IMR-90 (cell line): ENCODE measurements at regions not wholly inside any gene's neighbourhood (a gene's known extent, or its start where the extent isn't known, plus 50 kb on each side); places are given as distances from the start of the nearest gene placed in this dataset.

Experiments
- ATAC-seq: fragments of 200-7000 bp; cut with Tn5 transposase; 2 replicates; pipeline ENCODE4 v1.9.1; 2020; ENCODE audit warnings: low read depth, mild to moderate bottlenecking, moderate library complexity
- BruUV-seq: library from RNA; stranded (reverse); fragments of 400-500 nt; replicated peaks from 2 replicates; lab custom pipeline; 2021; lab: Mats Ljungman, UMichigan
- CTCF ChIA-PET: fragments of 300-600 bp; formaldehyde crosslinking; extraction: SDS; loops from one replicate; lab custom pipeline; 2021; ENCODE audit warnings: antibody characterized with exemption; lab: Yijun Ruan, JAX
- POLR2A ChIA-PET: fragments of 300-600 bp; sonication (Branson Sonifier 250); formaldehyde crosslinking; loops from one replicate; lab custom pipeline; 2022; ENCODE audit warnings: antibody characterized with exemption; ENCODE audit not compliant: unreplicated experiment; lab: Charles Lee
- DNase-seq: peaks from one replicate; pipeline ENCODE4 v3.0.0; 2013
- H2AFZ ChIP-seq: replicated peaks from 2 replicates; pipeline ENCODE3; 2013; ENCODE audit warnings: low read length, mild to moderate bottlenecking; ENCODE audit not compliant: poor library complexity
- H2AK5ac ChIP-seq: 2 replicates; pipeline ENCODE4 v1.6.1; 2013; ENCODE audit warnings: low read depth, low read length, inconsistent platforms
- H2AK9ac ChIP-seq: replicated peaks from 2 replicates; pipeline ENCODE3; 2013; ENCODE audit warnings: mild to moderate bottlenecking, low read depth, low read length, moderate library complexity; ENCODE audit not compliant: poor library complexity
- H2BK120ac ChIP-seq: 2 replicates; pipeline ENCODE4 v1.6.1; 2013; ENCODE audit warnings: low read depth, low read length, inconsistent platforms
- H2BK15ac ChIP-seq: 3 replicates; pipeline ENCODE4 v1.6.1; 2013; ENCODE audit warnings: low read depth, low read length, inconsistent platforms
- H2BK20ac ChIP-seq: 2 replicates; pipeline ENCODE4 v1.6.1; 2013; ENCODE audit warnings: low read depth, mild to moderate bottlenecking, inconsistent platforms, low read length, moderate library complexity
- H2BK5ac ChIP-seq: 2 replicates; pipeline ENCODE4 v1.6.1; 2013; ENCODE audit warnings: mild to moderate bottlenecking, low read depth, low read length, inconsistent platforms; ENCODE audit not compliant: poor library complexity, severe bottlenecking
- H3K14ac ChIP-seq: replicated peaks from 2 replicates; pipeline ENCODE4 v1.6.1; 2013; ENCODE audit warnings: low read depth, low read length, inconsistent platforms
- H3K18ac ChIP-seq: 2 replicates; pipeline ENCODE4 v1.6.1; 2013; ENCODE audit warnings: low read depth, low read length, control low read depth
- H3K23ac ChIP-seq: 2 replicates; pipeline ENCODE4 v1.6.1; 2013; ENCODE audit warnings: low read depth, low read length, inconsistent platforms
- H3K27ac ChIP-seq: 2 replicates; pipeline ENCODE4 v1.5.1; 2013; ENCODE audit warnings: mild to moderate bottlenecking, control low read depth, low read length; ENCODE audit not compliant: insufficient read depth
- H3K27me3 ChIP-seq: 2 replicates; pipeline ENCODE4 v1.6.1; 2013; ENCODE audit warnings: low read length; ENCODE audit not compliant: control insufficient read depth, insufficient read depth
- H3K36me3 ChIP-seq: 2 replicates; pipeline ENCODE4 v1.6.1; 2013; ENCODE audit warnings: low read length, mixed read lengths; ENCODE audit not compliant: control insufficient read depth, insufficient read depth
- H3K4ac ChIP-seq: 2 replicates; pipeline ENCODE4 v1.6.1; 2013; ENCODE audit warnings: low read depth, low read length, inconsistent platforms
- H3K4me1 ChIP-seq: 2 replicates; pipeline ENCODE4 v1.6.1; 2013; ENCODE audit warnings: low read length, mixed read lengths; ENCODE audit not compliant: control insufficient read depth, insufficient read depth
- H3K4me2 ChIP-seq: 2 replicates; pipeline ENCODE4 v1.6.1; 2013; ENCODE audit warnings: low read depth, mild to moderate bottlenecking, control low read depth, low read length, moderate library complexity
- H3K4me3 ChIP-seq: 2 replicates; pipeline ENCODE4 v1.5.1; 2013; ENCODE audit warnings: low read depth, mild to moderate bottlenecking, control low read depth, low read length, moderate library complexity; ENCODE audit not compliant: insufficient read depth
- H3K56ac ChIP-seq: 2 replicates; pipeline ENCODE4 v1.6.1; 2013; ENCODE audit warnings: low read length, inconsistent platforms; ENCODE audit not compliant: insufficient read depth; ENCODE audit errors: extremely low read depth
- H3K79me1 ChIP-seq, 2 experiments: 2 replicates each; pipeline ENCODE4 v1.6.1; 2013; ENCODE audit warnings: low read length in 2 of 2, inconsistent platforms in 1 of 2, low read depth in 1 of 2
- H3K9ac ChIP-seq: 2 replicates; pipeline ENCODE4 v1.6.1; 2013; ENCODE audit warnings: low read depth, low read length, control low read depth
- H3K9me1 ChIP-seq: 2 replicates; pipeline ENCODE4 v1.6.1; 2013; ENCODE audit warnings: low read length, inconsistent platforms; ENCODE audit not compliant: insufficient read depth
- H3K9me3 ChIP-seq: 2 replicates; pipeline ENCODE4 v1.6.1; 2013; ENCODE audit warnings: low read length; ENCODE audit not compliant: control insufficient read depth, insufficient read depth
- H4K20me1 ChIP-seq: 2 replicates; pipeline ENCODE4 v1.6.1; 2013; ENCODE audit warnings: low read length, inconsistent platforms; ENCODE audit not compliant: insufficient read depth
- H4K5ac ChIP-seq: 2 replicates; pipeline ENCODE4 v1.6.1; 2013; ENCODE audit warnings: mild to moderate bottlenecking, low read depth, low read length, control low read depth
- H4K8ac ChIP-seq, 2 experiments: 2 replicates each; pipeline ENCODE4 v1.6.1; 2013; ENCODE audit warnings: low read depth in 2 of 2, low read length in 2 of 2, control low read depth in 1 of 2, inconsistent platforms in 1 of 2
- H4K91ac ChIP-seq: 2 replicates; pipeline ENCODE4 v1.6.1; 2013; ENCODE audit warnings: low read depth, low read length, inconsistent platforms; ENCODE audit not compliant: insufficient read depth
- CEBPB ChIP-seq: IDR thresholded peaks from 2 replicates; pipeline ENCODE4 v1.6.1; 2012; ENCODE audit warnings: low read depth, low read length, improper control_type of control experiment
- CHD1 ChIP-seq: IDR thresholded peaks from 2 replicates; pipeline ENCODE4 v1.6.1; 2012; ENCODE audit warnings: low read depth, low read length, improper control_type of control experiment
- FOS ChIP-seq: fragments of 150-350 bp; IDR thresholded peaks from 2 replicates; pipeline ENCODE4 v1.6.1; 2016; ENCODE audit warnings: low read depth, low read length
- MAFK ChIP-seq: IDR thresholded peaks from 2 replicates; pipeline ENCODE4 v1.6.1; 2012; ENCODE audit warnings: low read depth, low read length, improper control_type of control experiment
- NFE2L2 ChIP-seq: fragments of 150-350 bp; IDR thresholded peaks from 2 replicates; pipeline ENCODE4 v1.6.1; 2016; ENCODE audit warnings: low read depth, mild to moderate bottlenecking, low read length
- RAD21 ChIP-seq: IDR thresholded peaks from 2 replicates; pipeline ENCODE4 v1.6.1; 2012; ENCODE audit warnings: low read length, improper control_type of control experiment
- RCOR1 ChIP-seq: IDR thresholded peaks from 2 replicates; pipeline ENCODE4 v1.6.1; 2012; ENCODE audit warnings: mild to moderate bottlenecking, low read length, improper control_type of control experiment; ENCODE audit not compliant: insufficient replicate concordance
- RFX5 ChIP-seq: IDR thresholded peaks from 2 replicates; pipeline ENCODE4 v1.8.0; 2012; ENCODE audit warnings: low read depth, mild to moderate bottlenecking, low read length, moderate library complexity
- WGBS, 2 experiments: methylation state at CpG; one replicate each; pipeline versions ENCODE4 v1.1.5 to v1.1.7; 2013; ENCODE audit warnings: missing lambda C conversion rate in 2 of 2; ENCODE audit not compliant: insufficient read length in 1 of 2; ENCODE audit errors: extremely low coverage in 2 of 2; 5-methylcytosine and 5-hydroxymethylcytosine counted together
- dilution Hi-C: fragments of 300-500 bp; cut with HindIII; formaldehyde crosslinking; loops from one replicate; pipeline ENCODE4 v1.14.3; 2018; ENCODE audit warnings: low sequenced_read_pairs; ENCODE audit not compliant: unreplicated experiment
- in situ Hi-C: fragments of 300-500 bp; cut with MboI; formaldehyde crosslinking; loops from 3 replicates; pipeline ENCODE4 v1.14.3; 2019; ENCODE audit warnings: low sequenced_read_pairs, inconsistent platforms, mixed read lengths
- intact Hi-C: fragments of 100-400 bp; cut with micrococcal nuclease; formaldehyde crosslinking; loops from 2 replicates; pipeline ENCODE4 v1.10.0; 2022
- TF ChIP-seq, protein P1 (sequence below): fragments of 150-350 bp; IDR thresholded peaks from 2 replicates; pipeline ENCODE4 v1.6.1; 2017; ENCODE audit warnings: mild to moderate bottlenecking, antibody characterized with exemption, low read length, low read depth

DNA sequence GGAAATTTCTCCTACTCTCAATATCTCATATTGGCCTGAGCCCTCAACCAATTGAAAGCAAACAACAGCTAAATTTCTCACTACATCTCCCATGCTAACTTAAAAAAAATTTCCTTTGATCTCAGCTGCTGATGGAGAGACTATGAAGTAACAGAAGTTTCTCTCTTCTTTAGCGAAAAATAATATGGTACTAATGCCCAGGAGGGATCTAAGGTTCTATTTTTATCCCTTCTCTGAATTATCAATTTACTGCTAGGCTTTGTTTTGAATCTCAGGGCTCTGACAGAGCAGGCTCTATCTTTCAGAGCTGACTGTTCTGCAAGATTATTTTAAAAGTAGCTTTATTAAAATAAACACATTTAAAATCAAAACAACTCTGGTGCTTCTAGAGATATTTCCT is 558.6 kb downstream of the KCNA4 start:
- Histone ChIP-seq H3K27me3 (no peaks in the 10 kb centered on the region), H2AFZ (no peak overlapping the region), H3K4ac (no peak overlapping the region), H4K8ac (no peak overlapping the region), H2BK5ac (no peak overlapping the region), H3K4me2 (no peak overlapping the region), H3K23ac (no peak overlapping the region), H2AK5ac (no peak overlapping the region), H3K9ac (no peak overlapping the region), H3K36me3 (no peaks in the 10 kb centered on the region), H2BK20ac (no peak overlapping the region), H4K91ac (no peak overlapping the region), H2AK9ac (no peak overlapping the region), H2BK120ac (no peak overlapping the region), H2BK15ac (no peak overlapping the region), H3K79me1 (no peaks in the 10 kb centered on the region), H3K4me3 (no peak overlapping the region), H4K5ac (no peak overlapping the region), H4K20me1 (no peaks in the 10 kb centered on the region), H3K56ac (no peak overlapping the region), H3K14ac (no peak overlapping the region), H3K9me1 (peaks cover 3% of the 10 kb centered on the region; the same call in 1 of the 2 replicates), H3K27ac (no peak overlapping the region), H3K4me1 (no peaks in the 10 kb centered on the region), H3K9me3 (no peaks in the 10 kb centered on the region), H3K18ac (no peak overlapping the region)
- CTCF ChIA-PET, result interaction anchor here (1.1 kb wide), 1 partner anchor 25 kb away, joined by 3 read pairs; no protein-coding TSS in a partner anchor
- ATAC-seq (peak; percentile 21), DNase-seq (no peak)
- no TSS peak for BruUV-seq
- no peak for TF ChIP-seq RFX5
- TF ChIP-seq, protein P1, sequence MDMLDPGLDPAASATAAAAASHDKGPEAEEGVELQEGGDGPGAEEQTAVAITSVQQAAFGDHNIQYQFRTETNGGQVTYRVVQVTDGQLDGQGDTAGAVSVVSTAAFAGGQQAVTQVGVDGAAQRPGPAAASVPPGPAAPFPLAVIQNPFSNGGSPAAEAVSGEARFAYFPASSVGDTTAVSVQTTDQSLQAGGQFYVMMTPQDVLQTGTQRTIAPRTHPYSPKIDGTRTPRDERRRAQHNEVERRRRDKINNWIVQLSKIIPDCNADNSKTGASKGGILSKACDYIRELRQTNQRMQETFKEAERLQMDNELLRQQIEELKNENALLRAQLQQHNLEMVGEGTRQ, result no peak
- TF ChIP-seq CEBPB, result no peak
- no peak for TF ChIP-seq FOS
- TF ChIP-seq MAFK, result no peak
- TF ChIP-seq RAD21, result no peak
- no peak for TF ChIP-seq RCOR1
- no peak for TF ChIP-seq NFE2L2
- TF ChIP-seq CHD1, result no peak
- dilution Hi-C loops (no loop called here), in situ Hi-C loops (no loop called here), intact Hi-C loops (no loop called here)
- POLR2A ChIA-PET, result no interaction called here
- no CpG with 5 or more reads among the region's 1 CpG for WGBS, 2 experiments
